H9 (cell line): ENCODE measurements at regions not wholly inside any gene's neighbourhood (a gene's known extent, or its start where the extent isn't known, plus 50 kb on each side); places are given as distances from the start of the nearest gene placed in this dataset.

ENCODE experiments used
- DNase-seq: peaks from one replicate; pipeline ENCODE4 v3.0.0-alpha.2; 2017
- H2AFZ ChIP-seq: one replicate; pipeline ENCODE4 v1.6.1; 2013; ENCODE audit warnings: mild to moderate bottlenecking, low read length, control low read depth, moderate library complexity
- H2AK5ac ChIP-seq: 2 replicates; pipeline ENCODE4 v1.6.1; 2013; ENCODE audit warnings: low read length, control low read depth, mixed read lengths; ENCODE audit not compliant: insufficient read length
- H2BK120ac ChIP-seq: one replicate; pipeline ENCODE4 v1.6.1; 2013; ENCODE audit warnings: low read depth, mild to moderate bottlenecking, low read length, control low read depth, inconsistent platforms; ENCODE audit not compliant: poor library complexity, severe bottlenecking
- H2BK12ac ChIP-seq: 2 replicates; pipeline ENCODE4 v1.6.1; 2013; ENCODE audit warnings: low read length, control low read depth, mixed read lengths, low read depth; ENCODE audit not compliant: insufficient read length
- H2BK15ac ChIP-seq: 2 replicates; pipeline ENCODE4 v1.6.1; 2013; ENCODE audit warnings: low read depth, low read length, control low read depth
- H2BK20ac ChIP-seq: one replicate; pipeline ENCODE4 v1.6.1; 2013; ENCODE audit warnings: low read depth, mild to moderate bottlenecking, low read length, control low read depth, inconsistent platforms; ENCODE audit not compliant: poor library complexity, severe bottlenecking
- H2BK5ac ChIP-seq: 2 replicates; pipeline ENCODE4 v1.6.1; 2013; ENCODE audit warnings: low read length, control low read depth, mixed read lengths; ENCODE audit not compliant: insufficient read length
- H3K14ac ChIP-seq: 2 replicates; pipeline ENCODE4 v1.6.1; 2013; ENCODE audit warnings: low read length, control low read depth; ENCODE audit not compliant: insufficient read depth
- H3K18ac ChIP-seq: 2 replicates; pipeline ENCODE4 v1.6.1; 2013; ENCODE audit warnings: low read depth, mild to moderate bottlenecking, mixed read lengths, low read length, control low read depth; ENCODE audit not compliant: insufficient read length
- H3K23ac ChIP-seq: 2 replicates; pipeline ENCODE4 v1.6.1; 2013; ENCODE audit warnings: low read length, control low read depth, mixed read lengths, low read depth; ENCODE audit not compliant: insufficient read length
- H3K23me2 ChIP-seq: 2 replicates; pipeline ENCODE4 v1.6.1; 2013; ENCODE audit warnings: low read depth, mild to moderate bottlenecking, mixed read lengths, low read length, control low read depth; ENCODE audit not compliant: insufficient read length, poor library complexity, severe bottlenecking
- H3K27ac ChIP-seq: 2 replicates; pipeline ENCODE4 v1.5.1; 2013; ENCODE audit warnings: low read length, control low read depth, mixed read lengths, low read depth; ENCODE audit not compliant: insufficient read length
- H3K27me3 ChIP-seq: 2 replicates; pipeline ENCODE4 v1.6.1; 2013; ENCODE audit warnings: low read length, control low read depth, inconsistent platforms; ENCODE audit not compliant: insufficient read depth
- H3K4ac ChIP-seq: 2 replicates; pipeline ENCODE4 v1.6.1; 2013; ENCODE audit warnings: low read depth, mild to moderate bottlenecking, control low read depth, inconsistent platforms, low read length, moderate library complexity
- H3K4me1 ChIP-seq: 2 replicates; pipeline ENCODE4 v1.6.1; 2013; ENCODE audit warnings: low read length, control low read depth, inconsistent platforms; ENCODE audit not compliant: insufficient read depth
- H3K4me2 ChIP-seq: 2 replicates; pipeline ENCODE4 v1.6.1; 2013; ENCODE audit warnings: low read length, control low read depth, mixed read lengths; ENCODE audit not compliant: insufficient read length, insufficient read depth
- H3K56ac ChIP-seq: 2 replicates; pipeline ENCODE4 v1.6.1; 2013; ENCODE audit warnings: low read depth, mild to moderate bottlenecking, mixed read lengths, low read length, control low read depth; ENCODE audit not compliant: insufficient read length
- H3K79me1 ChIP-seq: 2 replicates; pipeline ENCODE4 v1.6.1; 2013; ENCODE audit warnings: low read depth, mild to moderate bottlenecking, moderate library complexity, low read length, control low read depth, inconsistent platforms; ENCODE audit not compliant: insufficient read depth, poor library complexity, severe bottlenecking
- H3K79me2 ChIP-seq: 2 replicates; pipeline ENCODE4 v1.6.1; 2013; ENCODE audit warnings: low read length, control low read depth, inconsistent platforms; ENCODE audit not compliant: insufficient read depth
- H3K9ac ChIP-seq: 2 replicates; pipeline ENCODE4 v1.6.1; 2013; ENCODE audit warnings: low read length, control low read depth, mixed read lengths; ENCODE audit not compliant: insufficient read length; ENCODE audit errors: extremely low read depth
- H3K9me3 ChIP-seq: one replicate; pipeline ENCODE4 v1.6.1; 2013; ENCODE audit warnings: low read depth, low read length, inconsistent platforms; ENCODE audit not compliant: control insufficient read depth
- H3T11ph ChIP-seq: one replicate; pipeline ENCODE4 v1.6.1; 2013; ENCODE audit warnings: mild to moderate bottlenecking, low read length, control low read depth, inconsistent platforms
- H4K20me1 ChIP-seq: one replicate; pipeline ENCODE4 v1.6.1; 2013; ENCODE audit not compliant: control insufficient read depth, insufficient read length, insufficient read depth
- H4K5ac ChIP-seq: 2 replicates; pipeline ENCODE4 v1.6.1; 2013; ENCODE audit warnings: low read depth, mild to moderate bottlenecking, mixed read lengths, low read length, control low read depth; ENCODE audit not compliant: insufficient read length
- H4K8ac ChIP-seq: replicated peaks from 2 replicates; pipeline ENCODE4 v1.6.1; 2013; ENCODE audit warnings: low read length, control low read depth, mixed read lengths, low read depth; ENCODE audit not compliant: insufficient read length
- H4K91ac ChIP-seq: 2 replicates; pipeline ENCODE4 v1.6.1; 2013; ENCODE audit warnings: low read depth, mild to moderate bottlenecking, moderate library complexity, mixed read lengths, low read length, control low read depth; ENCODE audit not compliant: insufficient read length
- H3K27ac Mint-ChIP-seq, 3 experiments: 2 replicates in 2 of 3; 3 replicates in 1 of 3; pipeline ENCODE4 v1.8.0; 2020 to 2021; ENCODE audit warnings: mixed read lengths in 3 of 3, mild to moderate bottlenecking in 1 of 3, moderate library complexity in 1 of 3
- H3K27me3 Mint-ChIP-seq: 2 replicates; pipeline ENCODE4 v1.8.0; 2021; ENCODE audit warnings: low read depth, mild to moderate bottlenecking, moderate library complexity, mixed read lengths
- H3K36me3 Mint-ChIP-seq, 3 experiments: 2 replicates in 2 of 3; 3 replicates in 1 of 3; pipeline ENCODE4 v1.8.0; 2020 to 2021; ENCODE audit warnings: low read depth in 3 of 3, mixed read lengths in 3 of 3; ENCODE audit not compliant: insufficient read depth in 1 of 3
- H3K4me1 Mint-ChIP-seq, 2 experiments: 2 replicates each; pipeline ENCODE4 v1.8.0; 2020; ENCODE audit warnings: mixed read lengths in 2 of 2
- H3K4me3 Mint-ChIP-seq, 2 experiments: 2 replicates in 1 of 2; 3 replicates in 1 of 2; pipeline ENCODE4 v1.8.0; 2020 to 2021; ENCODE audit warnings: mild to moderate bottlenecking in 2 of 2, mixed read lengths in 2 of 2, moderate library complexity in 1 of 2
- H3K9me3 Mint-ChIP-seq, 2 experiments: 2 replicates in 1 of 2; 3 replicates in 1 of 2; pipeline ENCODE4 v1.8.0; 2020; ENCODE audit warnings: mild to moderate bottlenecking in 2 of 2, mixed read lengths in 2 of 2, moderate library complexity in 1 of 2
- CTCF ChIP-seq: fragments of 200-600 bp; sonication (generic); conservative IDR thresholded peaks from 3 replicates; pipeline ENCODE4 v1.8.0; 2021; ENCODE audit warnings: antibody characterized with exemption, mild to moderate bottlenecking
- WGBS: extraction: QIAGEN DNeasy Blood & Tissue Kit; methylation state at CpG from one replicate; pipeline ENCODE4 v1.1.7; 2013; ENCODE audit warnings: missing lambda C conversion rate, low lambda C conversion rate, mixed read lengths; ENCODE audit not compliant: insufficient read length; ENCODE audit errors: extremely low coverage; 5-methylcytosine and 5-hydroxymethylcytosine counted together

DNA sequence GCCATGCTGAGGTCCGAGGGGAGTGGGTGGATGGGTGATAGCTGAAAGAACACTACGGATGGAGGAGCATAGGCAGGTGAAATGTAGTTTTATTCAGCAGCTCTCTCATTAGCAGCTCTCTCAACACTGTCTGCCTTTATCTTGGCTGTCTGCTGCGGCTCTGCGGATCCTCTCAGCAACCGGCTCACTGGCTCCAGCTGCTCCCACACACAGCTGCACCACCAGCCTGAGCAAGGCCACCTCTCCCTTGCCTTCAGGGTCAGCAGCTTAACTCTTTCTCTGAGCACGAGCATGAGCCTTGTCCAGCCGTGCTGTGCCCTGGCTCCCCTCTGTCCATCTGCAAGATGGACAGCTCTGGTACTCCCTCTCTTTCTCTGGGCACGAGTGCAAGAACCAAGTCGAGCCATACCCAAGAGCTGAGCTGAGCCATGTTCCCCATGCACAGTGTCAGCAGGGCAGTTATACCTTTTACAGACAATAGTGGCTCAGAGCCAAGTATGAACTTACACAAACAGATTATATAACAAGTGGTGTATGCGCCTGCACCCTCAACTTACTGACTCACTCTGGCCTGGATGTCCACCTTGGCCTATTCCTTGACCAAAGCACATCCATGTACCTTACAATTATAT, 108.5 kb downstream of the MACIR start:
- no peak overlapping the region for H3K4ac ChIP-seq
- H3K4me3 Mint-ChIP-seq, result no peak overlapping the region
- no peak overlapping the region for H2BK120ac ChIP-seq
- no peaks in the 10 kb centered on the region for H3K9me3 Mint-ChIP-seq
- H3K36me3 Mint-ChIP-seq, result no peaks in the 10 kb centered on the region
- no peaks in the 10 kb centered on the region for H3K79me1 ChIP-seq
- no CpG with 5 or more reads among the region's 10 CpGs for WGBS
- no peaks in the 10 kb centered on the region for H3K79me2 ChIP-seq
- H4K91ac ChIP-seq, result no peak overlapping the region
- H4K20me1 ChIP-seq, result no peaks in the 10 kb centered on the region
- H3K27me3 ChIP-seq, result no peaks in the 10 kb centered on the region
- H3K27me3 Mint-ChIP-seq, result peaks cover 2% of the 10 kb centered on the region; the same call in 1 of the 2 replicates
- H2AFZ ChIP-seq, result no peak overlapping the region
- no peak overlapping the region for H2BK20ac ChIP-seq
- H3K9me3 ChIP-seq, result no peaks in the 10 kb centered on the region
- no peaks in the 10 kb centered on the region for H3K23me2 ChIP-seq
- H3K27ac Mint-ChIP-seq, result no peak overlapping the region
- H3K18ac ChIP-seq, result no peak overlapping the region
- no peak overlapping the region for H2BK12ac ChIP-seq
- H3K4me1 ChIP-seq, result no peaks in the 10 kb centered on the region
- H4K8ac ChIP-seq, result no peak overlapping the region
- H3K14ac ChIP-seq, result peak overlapping the region; percentile 20; the same call in 1 of the 2 replicates
- H3K4me1 Mint-ChIP-seq, result peaks cover 7 to 12% of the 10 kb centered on the region in 2 experiments
- no peak overlapping the region for H3K56ac ChIP-seq
- DNase-seq, result no peak
- no peak overlapping the region for H4K5ac ChIP-seq
- no peak overlapping the region for H2BK15ac ChIP-seq
- no peak overlapping the region for H3T11ph ChIP-seq
- no peak for TF ChIP-seq CTCF
- H2BK5ac ChIP-seq, result no peak overlapping the region
- H3K4me2 ChIP-seq, result no peak overlapping the region
- no peak overlapping the region for H3K9ac ChIP-seq
- no peak overlapping the region for H3K27ac ChIP-seq
- no peak overlapping the region for H3K23ac ChIP-seq
- no peak overlapping the region for H2AK5ac ChIP-seq
